GM19452 (cell line): ENCODE measurements at regions not wholly inside any gene's neighbourhood (a gene's known extent, or its start where the extent isn't known, plus 50 kb on each side); places are given as distances from the start of the nearest gene placed in this dataset.
"Not testable (repeated sequence)": the region's sequence is repeated elsewhere in the genome, so short reads cannot be mapped to it uniquely, and the experiment has no call there.

ENCODE experiments used
- ATAC-seq: cut with Tn5 transposase; IDR thresholded peaks from one replicate; pipeline ENCODE4 v1.9.1; 2021; ENCODE audit not compliant: unreplicated experiment

- no peak for ATAC-seq
These were observed 1609.2 kb upstream of the ACO1 start for GRCh38 chr9:30775236-30775635.

- no peak for ATAC-seq
These were observed 1587.7 kb upstream of the ACO1 start for GRCh38 chr9:30796764-30797163.

DNA sequence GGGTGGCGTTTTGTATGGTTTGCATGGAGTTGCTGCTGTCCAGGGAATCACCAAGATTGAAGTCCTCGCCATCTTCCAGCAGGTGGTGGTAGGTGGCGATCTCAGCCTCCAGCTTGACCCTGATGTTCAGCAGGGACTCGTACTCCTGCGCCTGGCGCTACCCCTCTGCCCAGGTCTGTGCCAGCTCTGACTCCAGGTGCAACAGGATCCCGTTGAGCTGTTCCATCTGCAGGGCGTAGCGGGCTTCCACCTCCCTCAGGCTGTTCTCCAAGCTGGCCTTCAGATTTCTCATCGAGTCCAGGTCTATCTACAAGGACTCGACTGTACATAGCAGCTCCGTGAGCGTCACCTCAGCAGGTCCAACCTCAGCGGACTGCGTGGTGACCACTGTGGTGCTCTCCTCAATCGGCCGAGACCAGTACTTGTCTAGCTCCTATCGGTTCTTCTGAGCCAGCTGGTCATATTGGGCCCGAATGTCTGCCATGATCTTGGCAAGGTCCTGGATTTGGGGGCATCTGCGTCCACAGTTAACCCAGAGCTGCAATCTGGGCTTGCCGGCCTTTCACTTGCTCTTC is 1584.8 kb upstream of the ACO1 start:
- no peak for ATAC-seq

DNA sequence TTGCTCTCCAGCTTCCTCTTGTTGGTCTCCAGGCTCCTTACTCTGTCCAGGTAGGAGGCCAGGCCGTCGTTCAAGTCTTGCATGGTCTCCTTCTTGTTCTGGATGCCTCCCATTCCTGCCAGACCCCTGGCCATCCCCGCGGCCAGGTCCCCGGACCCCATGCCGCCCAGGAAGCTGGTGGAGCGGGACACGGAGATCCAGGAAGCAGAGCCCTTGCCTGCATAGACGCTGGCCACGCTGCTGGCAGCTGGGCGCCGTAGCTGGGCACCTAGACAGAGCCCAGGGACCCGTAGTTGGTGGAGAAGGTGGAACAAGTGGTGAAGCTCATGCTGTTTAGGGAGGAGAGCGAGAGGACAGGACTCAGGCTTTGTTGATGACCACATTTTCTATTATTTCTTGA is 1584.0 kb upstream of the ACO1 start:
- ATAC-seq: no peak

DNA sequence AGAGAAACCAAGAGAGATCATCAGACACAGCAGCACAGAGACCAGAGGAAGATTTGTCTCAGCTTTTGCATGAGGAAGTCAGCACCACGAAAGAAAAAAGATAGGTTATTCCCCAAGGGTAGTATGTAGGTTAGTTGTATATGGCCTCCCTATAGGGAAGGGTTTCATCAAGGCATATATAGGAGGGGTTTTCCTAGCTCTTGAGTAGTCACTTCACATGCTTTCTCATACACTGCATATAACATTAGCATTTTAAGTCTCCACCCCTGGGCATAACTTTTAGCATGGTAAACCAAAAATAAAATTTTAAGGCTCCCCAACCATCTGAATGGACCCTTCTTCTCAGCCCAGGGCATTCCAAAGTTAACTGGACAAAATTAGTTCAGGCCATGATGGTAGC is 1571.6 kb upstream of the ACO1 start:
- ATAC-seq: no peak

DNA sequence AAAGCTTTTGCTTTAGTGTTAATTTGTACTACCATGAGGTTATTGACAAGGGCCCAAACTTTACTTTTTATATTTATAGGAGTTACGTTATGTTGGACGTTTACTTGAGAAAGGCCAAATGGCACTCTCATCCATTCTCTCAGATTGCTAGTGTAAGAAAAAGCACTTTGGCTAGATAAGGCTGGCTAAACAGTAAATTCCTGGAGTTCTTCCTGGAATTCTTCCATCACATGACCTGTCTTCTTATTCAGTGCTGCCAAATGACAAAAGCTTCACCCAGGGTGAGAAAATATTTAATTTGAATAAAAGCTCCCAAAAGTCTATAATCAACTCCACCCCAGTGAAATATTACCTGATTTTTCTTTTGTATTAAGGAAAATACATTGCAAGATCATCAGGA is 1568.9 kb upstream of the ACO1 start:
- ATAC-seq: no peak

- no peak for ATAC-seq
These were observed 1539.3 kb upstream of the ACO1 start for GRCh38 chr9:30845136-30845535.

GRCh38 chr9:30846651-30847050 is 1537.8 kb upstream of the ACO1 start:
- no peak for ATAC-seq

DNA sequence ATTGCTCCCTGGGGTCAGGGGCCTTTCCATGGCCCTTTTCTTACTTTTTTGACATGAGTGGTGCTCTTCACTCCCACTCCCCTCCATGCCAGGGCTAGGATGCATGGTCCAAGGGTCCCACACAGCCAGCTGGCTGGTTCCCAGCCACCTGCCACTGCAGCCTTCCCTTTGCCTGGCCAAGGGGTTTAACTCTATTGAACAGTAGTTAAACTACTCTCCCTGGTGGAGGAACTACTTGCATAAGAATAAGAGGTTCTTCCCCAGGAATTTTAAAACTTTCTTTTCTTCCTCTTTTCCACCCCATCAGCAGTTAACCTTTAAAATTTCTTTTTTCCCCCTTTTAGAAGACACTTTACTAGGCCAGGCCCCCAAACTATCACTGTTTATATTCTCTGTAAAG is 1532.8 kb upstream of the ACO1 start:
- ATAC-seq: no peak

- no peak for ATAC-seq
These were observed 1483.7 kb upstream of the ACO1 start for GRCh38 chr9:30900706-30901105.

DNA sequence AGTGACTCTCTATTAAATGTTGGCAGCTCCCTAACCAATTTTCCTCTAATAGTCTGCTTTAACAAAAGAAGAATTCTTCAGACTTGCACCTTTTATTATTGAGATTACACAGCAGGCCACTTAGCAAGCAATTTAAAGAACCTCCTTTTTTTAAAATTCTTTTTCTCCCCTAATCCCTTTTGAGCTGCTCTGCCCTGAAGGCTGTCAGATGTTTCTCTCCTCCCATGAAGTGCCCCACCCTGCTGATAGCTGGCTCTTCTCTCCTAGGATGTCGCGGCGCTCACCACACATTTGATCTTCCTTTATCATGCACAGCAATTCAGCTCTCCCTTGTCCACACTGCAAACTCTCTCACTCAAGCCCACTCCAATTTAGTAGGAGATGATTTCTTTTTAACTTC is 1471.1 kb upstream of the ACO1 start:
- ATAC-seq: no peak

GRCh38 chr9:30915451-30915850 is 1469.0 kb upstream of the ACO1 start:
- no peak for ATAC-seq

GRCh38 chr9:30925126-30925525 is 1459.3 kb upstream of the ACO1 start:
- no peak for ATAC-seq

- no peak for ATAC-seq
These were observed 1458.8 kb upstream of the ACO1 start for GRCh38 chr9:30925635-30926034.

DNA sequence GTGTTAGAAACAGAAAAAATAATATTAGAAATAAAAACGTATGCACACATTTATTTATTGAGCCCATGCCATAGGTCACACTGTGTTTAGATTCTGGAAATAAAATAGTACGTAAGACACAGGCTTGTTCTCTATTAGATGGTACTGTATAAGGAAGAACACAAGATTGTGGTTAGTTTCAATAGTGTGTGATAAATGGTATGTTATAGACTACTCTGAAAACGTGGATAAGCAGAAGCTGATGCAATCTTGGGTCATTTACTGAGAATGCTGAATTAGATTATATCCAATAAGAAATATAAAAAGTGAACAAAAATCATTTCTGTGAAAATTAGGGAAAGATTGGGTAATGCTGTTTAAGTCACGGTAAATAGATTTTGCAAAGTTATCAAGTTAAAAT is 1456.4 kb upstream of the ACO1 start:
- no peak for ATAC-seq

DNA sequence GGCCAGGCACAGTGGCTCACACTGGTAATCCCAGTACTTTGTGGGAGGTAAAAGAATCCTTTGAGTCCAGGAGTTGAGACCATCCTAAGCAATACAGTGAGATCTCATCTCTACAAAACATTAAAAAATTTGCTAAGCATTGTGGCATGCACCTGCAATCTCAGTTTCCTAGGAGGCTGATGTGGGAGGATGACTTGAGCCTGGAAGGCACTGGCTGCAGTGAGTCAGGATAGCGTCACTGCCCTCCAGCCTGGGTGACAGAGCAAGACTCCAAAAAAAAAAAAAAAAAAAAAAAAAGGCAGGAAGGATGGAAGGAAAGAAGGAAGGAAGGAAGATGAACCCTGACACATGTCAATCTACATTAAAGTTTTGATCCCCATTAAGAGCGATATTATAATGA is 1452.2 kb upstream of the ACO1 start:
- ATAC-seq: no peak

DNA sequence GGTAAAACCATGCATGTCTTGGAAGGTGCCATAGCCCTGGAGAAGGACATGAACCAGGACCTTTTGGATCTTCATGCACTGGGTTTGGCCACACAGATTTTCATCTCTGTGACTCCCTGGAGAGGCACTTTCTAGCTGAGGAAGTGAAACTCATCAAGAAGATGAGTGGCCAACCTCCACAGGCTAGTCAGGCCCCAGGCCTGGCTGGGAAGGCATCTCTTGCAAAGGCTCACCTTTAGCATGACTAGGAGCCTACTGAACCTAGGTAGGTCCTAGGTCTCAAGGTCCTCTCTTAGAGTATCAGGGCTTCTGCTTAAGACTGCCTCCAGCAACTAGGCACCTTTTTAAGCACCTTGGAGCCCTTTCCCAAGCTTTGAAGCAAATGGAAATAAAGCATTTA is 1448.7 kb upstream of the ACO1 start:
- no peak for ATAC-seq

GRCh38 chr9:30937106-30937505 is 1447.3 kb upstream of the ACO1 start:
- ATAC-seq: no peak

GRCh38 chr9:30942852-30943251 is 1441.6 kb upstream of the ACO1 start:
- ATAC-seq: not testable (repeated sequence)

DNA sequence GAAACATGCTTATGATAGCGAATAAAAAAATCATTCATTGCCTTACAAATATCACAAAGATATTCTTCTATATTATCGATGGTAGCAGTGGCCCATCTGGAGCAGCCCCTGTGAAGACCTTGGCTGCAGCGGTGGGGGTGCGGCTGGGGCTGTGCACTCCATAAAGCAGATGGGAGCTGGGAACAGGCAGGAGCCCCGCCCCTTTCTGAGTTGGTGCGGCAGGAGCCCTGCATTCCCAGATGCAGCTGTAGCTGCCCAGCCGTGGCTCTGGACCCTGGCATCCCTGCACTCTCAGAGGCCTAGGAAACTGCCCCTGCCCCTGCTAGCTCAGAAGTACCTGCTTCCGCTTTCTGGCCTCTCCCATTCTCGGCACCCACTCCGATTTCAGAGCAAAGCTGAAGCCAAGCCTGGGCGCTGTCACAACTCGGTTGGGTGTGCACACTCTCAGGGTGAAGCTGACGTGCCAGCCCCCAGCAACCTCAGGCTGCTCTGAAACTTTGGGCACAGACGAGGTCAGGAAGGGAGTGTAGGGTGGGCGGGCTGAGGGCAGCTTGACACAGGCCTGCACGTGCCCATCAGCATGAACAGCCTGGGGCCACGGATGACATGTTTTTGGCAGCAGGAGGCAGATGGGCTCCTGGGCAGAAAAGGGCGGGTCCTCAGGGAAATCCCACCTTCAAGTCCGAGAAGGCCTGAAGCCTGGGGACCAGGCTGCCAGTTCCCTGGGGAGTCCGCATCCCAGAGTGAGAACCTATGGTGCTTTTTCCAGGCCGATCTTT is 1440.8 kb upstream of the ACO1 start:
- no peak for ATAC-seq

DNA sequence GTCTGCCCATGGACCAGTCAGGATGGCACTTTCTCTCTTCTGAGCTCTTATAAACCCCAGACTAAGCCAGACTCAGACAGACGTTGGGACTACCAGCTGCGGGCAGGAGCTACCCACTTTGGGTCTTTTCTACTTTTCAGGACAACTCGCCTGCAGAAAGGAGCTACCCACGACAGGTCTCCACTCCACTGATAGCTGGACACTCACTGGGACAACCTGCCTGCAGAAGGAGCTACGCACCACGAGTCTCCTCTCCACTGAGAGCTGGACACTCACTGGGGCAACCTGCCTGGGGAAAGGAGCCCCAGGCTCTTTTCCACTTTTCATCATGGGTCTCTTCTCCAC is 1440.2 kb upstream of the ACO1 start:
- no peak for ATAC-seq

- no peak for ATAC-seq
These were observed 1439.6 kb upstream of the ACO1 start for GRCh38 chr9:30944741-30945280.

GRCh38 chr9:30964332-30964731 is 1420.1 kb upstream of the ACO1 start:
- ATAC-seq: no peak
